Liver (tissue), 8 donors: ENCODE measurements at regions not wholly inside any gene's neighbourhood (a gene's known extent, or its start where the extent isn't known, plus 50 kb on each side); places are given as distances from the start of the nearest gene placed in this dataset.

Experiments used
- DNase-seq: peaks from one replicate; pipeline ENCODE4 v3.0.0-alpha.2; 2017; ENCODE audit warnings: low spot score
- H3K27ac ChIP-seq, 2 donors: one replicate each; pipeline ENCODE4 v1.7.0; 2013; ENCODE audit warnings: inconsistent platforms in 2 of 2, low read length in 2 of 2, control low read depth in 1 of 2, low read depth in 1 of 2, mild to moderate bottlenecking in 1 of 2
- H3K27me3 ChIP-seq, 4 donors: one replicate each; pipeline versions ENCODE4 v1.6.1 to v1.7.0; 2013; ENCODE audit warnings: low read length in 3 of 4, inconsistent platforms in 1 of 4, mild to moderate bottlenecking in 1 of 4, moderate library complexity in 1 of 4; ENCODE audit not compliant: control insufficient read depth in 4 of 4, insufficient read depth in 4 of 4
- H3K36me3 ChIP-seq, 4 donors: one replicate each; pipeline versions ENCODE4 v1.6.1 to v1.7.0; 2013; ENCODE audit warnings: low read length in 3 of 4, mild to moderate bottlenecking in 3 of 4, low read depth in 1 of 4, moderate library complexity in 1 of 4; ENCODE audit not compliant: control insufficient read depth in 4 of 4, insufficient read depth in 3 of 4
- H3K4me1 ChIP-seq, 4 donors: one replicate each; pipeline versions ENCODE4 v1.6.1 to v1.7.0; 2013; ENCODE audit warnings: low read length in 3 of 4, mild to moderate bottlenecking in 3 of 4, moderate library complexity in 1 of 4; ENCODE audit not compliant: control insufficient read depth in 4 of 4, insufficient read depth in 4 of 4
- H3K4me3 ChIP-seq, 3 donors: one replicate each; pipeline versions ENCODE4 v1.6.1 to v1.7.0; 2013; ENCODE audit warnings: low read length in 3 of 3, control low read depth in 1 of 3, low read depth in 1 of 3, mild to moderate bottlenecking in 1 of 3
- H3K9ac ChIP-seq, 2 donors: one replicate each; pipeline ENCODE4 v1.7.0; 2013; ENCODE audit warnings: low read length in 2 of 2, mild to moderate bottlenecking in 2 of 2, moderate library complexity in 2 of 2, control low read depth in 1 of 2, low read depth in 1 of 2
- H3K9me3 ChIP-seq, 4 donors: one replicate each; pipeline versions ENCODE4 v1.6.1 to v1.7.0; 2013; ENCODE audit warnings: low read length in 3 of 4; ENCODE audit not compliant: control insufficient read depth in 4 of 4
- ATF3 ChIP-seq: IDR thresholded peaks from 2 replicates; pipeline ENCODE4 v1.6.1; 2016; ENCODE audit warnings: antibody characterized with exemption
- CTCF ChIP-seq: fragments of 150-350 bp; IDR thresholded peaks from 2 replicates; pipeline ENCODE4 v1.5.1; 2017; ENCODE audit warnings: improper control_type of control experiment, low read depth, low read length; ENCODE audit not compliant: missing input control
- FOXA2 ChIP-seq: IDR thresholded peaks from 2 replicates; pipeline ENCODE4 v1.6.1; 2016; ENCODE audit warnings: antibody characterized with exemption
- GABPA ChIP-seq, 2 donors: IDR thresholded peaks in 1 of 2; conservative IDR thresholded peaks in 1 of 2; 2 replicates each; pipeline ENCODE4 v1.6.1; 2016; ENCODE audit warnings: antibody characterized with exemption in 2 of 2, mild to moderate bottlenecking in 1 of 2, moderate library complexity in 1 of 2
- HNF4A ChIP-seq, 2 donors: conservative IDR thresholded peaks; 2 replicates each; pipeline ENCODE4 v1.6.1; 2016; ENCODE audit warnings: antibody characterized with exemption in 2 of 2, mild to moderate bottlenecking in 2 of 2
- HNF4G ChIP-seq: IDR thresholded peaks from 2 replicates; pipeline ENCODE4 v1.6.1; 2016; ENCODE audit warnings: antibody characterized with exemption
- MAX ChIP-seq: IDR thresholded peaks from 2 replicates; pipeline ENCODE4 v1.6.1; 2016; ENCODE audit warnings: antibody characterized with exemption
- NR2F2 ChIP-seq: IDR thresholded peaks from 2 replicates; pipeline ENCODE4 v1.6.1; 2016; ENCODE audit warnings: antibody characterized with exemption
- RAD21 ChIP-seq, 2 donors: IDR thresholded peaks; 2 replicates each; pipeline ENCODE4 v1.6.1; 2016; ENCODE audit warnings: antibody characterized with exemption in 2 of 2, mild to moderate bottlenecking in 2 of 2
- REST ChIP-seq: IDR thresholded peaks from 2 replicates; pipeline ENCODE4 v1.6.1; 2016; ENCODE audit warnings: antibody characterized with exemption, mild to moderate bottlenecking
- SP1 ChIP-seq: IDR thresholded peaks from 2 replicates; pipeline ENCODE4 v1.6.1; 2018; ENCODE audit warnings: antibody characterized with exemption, mild to moderate bottlenecking
- TAF1 ChIP-seq: conservative IDR thresholded peaks from 2 replicates; pipeline ENCODE4 v1.6.1; 2016; ENCODE audit warnings: antibody characterized with exemption, mild to moderate bottlenecking
- YY1 ChIP-seq: IDR thresholded peaks from 2 replicates; pipeline ENCODE4 v1.6.1; 2016; ENCODE audit warnings: antibody characterized with exemption, mild to moderate bottlenecking
- ZBTB33 ChIP-seq: IDR thresholded peaks from 2 replicates; pipeline ENCODE4 v1.6.1; 2016; ENCODE audit warnings: antibody characterized with exemption
- WGBS: extraction: QIAGEN DNeasy Blood & Tissue Kit; methylation state at CpG from one replicate; pipeline ENCODE4 v1.1.7; 2013; 5-methylcytosine and 5-hydroxymethylcytosine counted together
- donor health status: healthy.
- donor health status: healthy.
- donor health status: healthy.
- donor health status: healthy.
- donor health status: healthy.

- peaks cover 0 to 7% (median 0%) of the 10 kb centered on the region in 4 donors for H3K4me1 ChIP-seq
- H3K27me3 ChIP-seq = no peaks in the 10 kb centered on the region
- no peak for TF ChIP-seq HNF4A (conservative IDR thresholded peaks at IDR 0.05)
- no peak for TF ChIP-seq ATF3
- TF ChIP-seq YY1 = no peak
- TF ChIP-seq TAF1 = no peak
- TF ChIP-seq MAX = no peak
- TF ChIP-seq NR2F2 = no peak
- no peak for TF ChIP-seq ZBTB33
- no peak for TF ChIP-seq GABPA (IDR thresholded peaks at IDR 0.05 in 1 of 2, conservative IDR thresholded peaks at IDR 0.05 in 1 of 2)
- no peak for TF ChIP-seq HNF4G
- TF ChIP-seq CTCF = no peak
- no peak for TF ChIP-seq SP1
- no peaks in the 10 kb centered on the region for H3K9me3 ChIP-seq
- 95% methylated on average over 1 of the region's 1 CpG for WGBS
- no peak overlapping the region for H3K9ac ChIP-seq
- H3K4me3 ChIP-seq = no peak overlapping the region
- no peaks in the 10 kb centered on the region for H3K36me3 ChIP-seq
- no peak overlapping the region for H3K27ac ChIP-seq
- no peak for DNase-seq
Observed at GRCh38 chr3:64856106-64856505, 168.3 kb upstream of the ADAMTS9 start.

- Histone ChIP-seq H3K4me3 (no peak overlapping the region), H3K9ac (no peak overlapping the region), H3K4me1 (peaks cover 0 to 7% (median 0%) of the 10 kb centered on the region in 4 donors), H3K27me3 (no peaks in the 10 kb centered on the region), H3K36me3 (no peaks in the 10 kb centered on the region), H3K27ac (no peak overlapping the region), H3K9me3 (no peaks in the 10 kb centered on the region)
- 88% methylated on average over 2 of the region's 2 CpGs for WGBS
- TF ChIP-seq FOXA2 = no peak
- no peak for TF ChIP-seq MAX
- no peak for TF ChIP-seq REST
- TF ChIP-seq TAF1 = no peak
- no peak for TF ChIP-seq RAD21 (IDR thresholded peaks at IDR 0.05)
- no peak for TF ChIP-seq GABPA (IDR thresholded peaks at IDR 0.05 in 1 of 2, conservative IDR thresholded peaks at IDR 0.05 in 1 of 2)
- TF ChIP-seq ZBTB33 = no peak
- DNase-seq = no peak
Observed at GRCh38 chr3:64853456-64853855, 165.7 kb upstream of the ADAMTS9 start.
